Hindlimb muscle (tissue), 1 donor: ENCODE measurements at regions not wholly inside any gene's neighbourhood (a gene's known extent, or its start where the extent isn't known, plus 50 kb on each side); places are given as distances from the start of the nearest gene placed in this dataset.
"Not testable (repeated sequence)": the region's sequence is repeated elsewhere in the genome, so short reads cannot be mapped to it uniquely, and the experiment has no call there.

Experiments
- DNase-seq: peaks from one replicate; pipeline ENCODE4 v3.0.0-alpha.2; 2013

DNA sequence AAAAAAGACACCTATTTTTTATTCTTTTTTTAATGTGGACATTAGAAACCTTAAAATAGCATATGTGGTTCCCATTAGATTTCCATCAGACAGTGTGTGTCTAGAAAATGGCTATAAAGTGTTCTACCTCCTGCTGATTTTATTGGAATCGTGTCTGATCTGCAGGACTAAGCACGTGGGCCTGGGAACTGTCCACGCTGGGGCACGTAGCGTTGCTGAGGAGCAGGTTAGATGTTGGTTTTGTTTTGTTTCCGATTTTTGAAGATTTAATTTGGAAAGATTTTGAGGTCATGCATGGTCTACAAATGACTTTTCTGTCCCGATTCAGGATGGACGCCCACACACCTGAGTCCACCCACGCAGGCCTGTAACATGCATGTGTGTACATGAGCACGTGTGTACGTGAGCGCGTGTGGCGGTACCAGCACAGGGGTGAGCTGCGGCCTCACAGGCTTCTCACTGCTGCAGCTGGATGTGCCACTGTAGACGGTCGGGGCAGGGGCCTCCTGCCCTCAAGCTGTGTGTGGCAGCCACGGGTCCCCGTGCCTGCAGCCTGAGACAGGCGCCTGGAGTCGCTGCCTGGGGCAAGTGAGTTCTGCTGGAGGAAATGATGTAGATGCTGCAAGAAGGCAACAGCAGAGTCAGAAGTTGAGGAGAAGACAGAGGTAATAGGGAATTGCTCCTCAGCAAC, 99.7 kb upstream of the CTDP1 start:
- no peak for DNase-seq

DNA sequence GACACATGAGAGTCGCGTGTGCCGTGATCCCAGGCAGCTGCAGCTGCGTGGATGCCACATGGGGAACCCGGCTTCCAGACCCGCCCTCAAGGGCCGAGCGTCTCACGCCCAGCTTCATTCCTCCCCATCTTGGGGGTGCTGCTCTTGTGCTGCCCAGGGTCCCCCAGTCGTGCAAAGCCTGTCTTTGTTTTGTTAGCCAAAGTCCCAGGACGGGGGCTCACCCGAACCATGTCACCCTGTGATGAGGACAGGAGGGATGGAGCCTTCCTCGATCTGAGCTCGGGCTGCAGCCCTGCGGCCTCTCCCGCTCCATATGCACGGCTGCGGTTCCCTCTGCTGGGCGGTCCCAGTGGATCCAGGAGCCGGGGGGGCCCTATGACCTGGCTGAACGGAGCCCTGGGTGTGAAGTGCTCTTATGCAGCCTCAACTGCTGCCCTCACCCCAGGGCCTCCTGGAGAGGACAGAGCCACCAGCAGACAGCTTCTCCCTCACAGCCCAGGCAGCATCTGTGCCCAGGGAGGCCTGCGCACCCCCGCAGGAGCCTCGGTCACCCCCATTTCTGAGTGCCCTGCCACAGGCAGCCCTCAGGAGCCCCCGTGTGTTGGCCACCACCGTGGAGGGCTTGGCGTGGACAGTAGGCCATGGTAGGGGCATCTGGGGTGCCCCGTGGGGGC, 99.0 kb upstream of the CTDP1 start:
- no peak for DNase-seq

DNA sequence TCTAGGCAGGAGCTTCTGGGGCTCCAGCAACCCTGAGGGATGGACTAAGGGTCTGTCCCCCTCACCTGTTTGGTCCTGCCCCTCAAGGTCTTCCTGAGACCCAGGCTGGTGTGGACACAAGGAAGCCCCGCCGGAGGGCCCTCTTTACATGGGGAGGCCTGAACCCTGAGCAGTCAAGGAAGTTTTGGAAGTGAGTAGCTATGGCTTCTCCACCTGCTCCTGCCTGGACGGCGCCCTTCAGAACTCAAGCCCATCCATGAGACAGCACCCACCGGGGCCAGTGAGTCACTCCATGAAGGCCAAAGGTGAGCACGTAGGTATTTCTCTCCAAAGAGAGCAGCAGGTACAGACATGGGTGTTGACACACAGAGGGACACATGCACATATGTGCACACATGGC, 98.2 kb upstream of the CTDP1 start:
- DNase-seq, result no peak

DNA sequence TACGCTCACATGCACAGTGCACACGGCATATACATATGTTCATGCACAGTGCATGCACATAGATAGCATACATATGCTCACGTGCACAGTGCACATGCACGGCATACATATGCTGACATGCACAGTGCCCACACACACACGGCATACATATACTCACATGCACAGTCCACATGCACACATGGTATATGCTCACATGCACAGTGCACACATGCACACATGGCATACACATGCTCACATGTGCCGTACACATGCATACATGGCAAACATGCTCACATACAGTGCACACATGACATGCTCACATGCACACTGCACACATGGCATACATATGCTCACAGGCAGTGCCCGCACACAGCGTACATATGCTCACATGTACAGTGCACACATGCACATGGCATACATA, 97.7 kb upstream of the CTDP1 start:
- DNase-seq, result no peak

DNA sequence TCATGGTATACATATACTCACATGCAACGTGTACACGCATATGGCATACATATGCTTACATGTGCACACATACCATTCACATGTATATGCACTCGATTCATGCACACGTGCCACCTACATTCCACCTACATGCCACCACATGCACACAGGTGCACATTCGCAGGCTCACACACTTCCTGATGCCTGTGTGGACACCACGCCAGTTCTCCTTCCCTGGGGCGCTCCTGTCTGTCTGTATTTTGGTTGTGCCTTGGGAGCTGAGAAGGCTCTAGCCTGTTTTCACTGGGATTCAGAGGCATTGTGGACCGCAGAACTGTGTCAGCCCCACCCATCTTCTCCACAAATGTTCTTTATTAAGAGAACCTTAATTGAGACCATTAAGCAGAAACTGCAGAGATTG, 96.6 kb upstream of the CTDP1 start:
- DNase-seq, result no peak

DNA sequence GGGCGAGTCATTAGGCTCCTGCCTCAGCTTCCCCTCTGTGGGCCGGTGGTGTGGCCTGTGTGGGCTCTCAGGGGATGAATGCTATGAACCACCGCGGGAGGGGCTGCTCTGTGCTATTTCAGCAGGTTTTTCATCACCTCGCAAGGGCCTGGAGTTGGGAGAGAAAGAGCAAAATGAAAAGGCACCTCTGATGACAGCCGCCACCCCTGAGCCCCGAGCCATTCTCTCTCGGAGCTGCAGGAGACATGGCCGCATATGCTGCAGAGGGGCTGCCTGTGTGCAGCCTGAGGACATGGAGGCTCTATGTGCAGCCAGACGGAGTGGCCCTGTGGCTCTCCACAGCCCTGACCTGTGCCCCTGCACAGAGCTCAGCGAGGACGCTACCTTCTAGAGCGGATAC, 96.2 kb upstream of the CTDP1 start:
- no peak for DNase-seq

DNA sequence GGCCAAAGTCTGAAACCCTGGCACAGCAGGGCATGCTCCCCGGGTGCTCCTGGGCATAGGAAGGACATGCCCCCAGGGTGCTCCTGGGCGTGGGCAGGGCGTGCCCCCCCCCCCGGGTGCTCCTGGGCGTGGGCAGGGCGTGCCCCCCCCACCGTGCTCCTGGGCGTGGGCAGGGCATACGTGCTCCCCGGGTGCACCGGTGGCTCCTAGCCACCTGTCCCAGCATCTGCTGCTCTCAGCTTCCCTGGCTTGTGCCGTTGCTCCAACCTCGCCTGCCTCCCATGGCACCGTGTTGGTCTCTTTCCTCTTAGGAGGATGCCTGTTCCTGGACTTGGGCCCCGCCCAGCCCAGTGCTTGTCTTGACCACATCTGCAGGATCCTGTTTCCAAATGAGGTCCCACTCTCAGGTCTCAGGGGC, 95.6 kb upstream of the CTDP1 start:
- DNase-seq, result no peak

DNA sequence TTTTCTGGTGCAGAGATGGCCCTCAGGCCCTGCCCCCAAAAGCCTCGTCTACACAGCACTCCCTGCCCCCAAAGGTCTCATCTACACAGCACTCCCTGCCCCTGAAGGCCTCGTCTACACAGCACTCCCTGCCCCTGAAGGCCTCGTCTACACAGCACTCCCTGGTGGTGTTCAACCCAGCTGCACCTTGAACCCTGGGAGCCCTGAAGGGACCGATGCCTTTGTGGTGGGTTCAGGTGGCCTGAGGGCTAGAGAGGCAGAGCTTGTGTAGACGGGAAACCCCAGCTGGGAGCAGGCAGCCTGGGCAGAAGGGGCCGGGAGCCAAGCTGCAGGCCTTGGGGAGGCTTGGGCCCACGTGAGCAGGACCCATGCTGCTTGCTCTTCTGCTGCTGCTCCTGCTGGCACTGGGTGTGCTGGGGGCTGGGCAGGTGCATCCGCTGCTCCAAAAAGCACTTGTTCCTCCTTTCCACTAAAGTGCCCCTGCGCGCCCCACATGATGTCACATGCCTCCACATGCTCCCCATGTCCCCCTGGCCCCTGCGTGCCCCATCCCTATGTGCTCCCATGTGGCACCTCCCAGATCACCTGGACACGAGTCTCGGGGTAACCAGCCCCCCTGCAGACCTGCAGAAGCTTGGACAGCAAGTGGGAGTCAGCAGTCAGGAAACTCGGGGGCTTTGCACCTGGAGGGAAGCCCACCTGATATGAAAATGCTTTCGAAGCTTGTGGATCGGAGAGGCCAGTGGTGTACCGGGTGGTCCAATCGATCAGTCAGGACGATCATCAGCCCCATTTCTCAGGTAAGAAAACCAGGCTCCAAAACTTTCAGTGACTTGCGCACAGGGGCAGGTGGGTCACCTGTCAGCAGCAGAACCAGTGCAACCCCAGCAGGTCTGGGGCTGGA, 94.9 kb upstream of the CTDP1 start:
- no peak for DNase-seq

DNA sequence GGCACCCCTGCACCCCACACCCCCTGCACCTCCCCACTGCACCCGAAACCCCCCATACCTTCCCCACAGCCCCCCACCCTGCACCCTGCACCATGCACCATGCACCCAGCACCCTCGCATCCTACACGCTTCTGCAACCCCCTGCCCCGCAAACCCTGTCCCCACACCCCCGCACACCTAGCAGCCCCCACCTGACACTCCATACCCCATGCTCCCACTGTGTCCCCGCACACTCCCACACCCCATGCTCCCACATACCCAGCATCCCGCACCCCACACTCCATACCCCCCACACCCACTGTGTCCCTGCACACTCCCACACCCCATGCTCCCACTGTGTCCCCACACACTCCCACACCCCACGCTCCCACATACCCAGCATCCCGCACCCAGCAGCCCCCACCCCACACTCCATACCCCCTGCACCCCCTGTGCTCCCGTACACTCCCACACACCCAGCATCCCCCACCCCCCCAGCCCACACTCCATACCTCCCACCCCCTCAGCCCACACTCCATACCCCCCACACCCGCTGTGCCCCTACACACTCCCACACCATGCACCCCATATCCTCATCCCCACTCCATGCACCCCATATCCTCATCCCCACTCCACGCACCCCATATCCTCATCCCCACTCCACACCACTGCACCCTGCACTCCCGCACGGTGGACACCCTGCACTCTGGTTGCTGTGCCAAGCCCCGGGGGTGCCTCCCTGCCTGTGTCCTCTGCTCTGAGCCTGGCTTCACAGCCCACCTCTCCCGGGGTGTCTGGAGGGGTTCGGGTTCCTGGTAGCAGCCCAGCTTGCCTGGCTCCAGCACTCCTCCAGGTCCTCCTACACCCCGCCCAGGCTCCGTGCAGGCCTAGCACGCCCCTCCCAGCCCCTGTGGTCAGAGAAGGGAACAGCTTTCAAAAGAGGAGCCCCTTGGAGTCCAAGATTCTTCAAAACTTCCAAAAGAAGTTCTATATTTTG, 93.9 kb upstream of the CTDP1 start:
- DNase-seq, result no peak

DNA sequence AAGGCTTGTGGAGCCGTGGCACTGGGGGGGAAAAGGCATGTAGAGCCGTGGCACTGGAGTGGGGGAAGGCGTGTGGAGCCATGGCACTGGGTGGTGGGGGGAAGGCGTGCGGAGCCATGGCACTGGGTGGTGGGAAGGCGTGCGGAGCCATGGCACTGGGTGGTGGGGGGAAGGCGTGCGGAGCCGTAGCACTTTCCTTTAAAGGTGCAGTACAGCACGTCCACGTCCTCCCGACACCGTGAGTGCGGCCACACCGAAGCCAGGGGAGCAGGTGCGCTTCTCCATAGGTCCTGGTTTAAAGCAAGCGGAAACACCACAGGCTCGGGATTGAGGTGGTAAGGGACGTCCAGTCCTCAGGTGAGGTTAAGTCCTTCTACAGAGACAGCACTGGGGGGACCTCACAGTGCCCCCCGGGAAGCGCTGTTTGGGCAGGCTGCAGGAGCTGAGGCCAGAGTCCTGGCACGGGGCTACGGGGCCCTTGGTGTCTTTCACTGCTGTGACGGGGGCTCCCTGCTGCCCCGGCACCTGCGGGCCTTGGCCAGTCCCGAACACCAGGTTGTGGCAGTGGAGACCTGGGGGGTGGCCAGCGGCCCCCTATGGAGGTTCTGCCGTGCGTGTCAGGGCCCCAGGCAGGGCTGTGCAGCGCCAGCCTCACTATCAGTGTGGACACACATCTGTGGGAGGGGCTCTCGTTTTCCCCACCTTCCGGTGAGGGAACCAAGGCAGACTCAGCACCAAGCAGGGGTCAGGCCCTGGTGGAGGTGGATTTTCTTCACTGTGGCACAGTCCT, 93.0 kb upstream of the CTDP1 start:
- no peak for DNase-seq

DNA sequence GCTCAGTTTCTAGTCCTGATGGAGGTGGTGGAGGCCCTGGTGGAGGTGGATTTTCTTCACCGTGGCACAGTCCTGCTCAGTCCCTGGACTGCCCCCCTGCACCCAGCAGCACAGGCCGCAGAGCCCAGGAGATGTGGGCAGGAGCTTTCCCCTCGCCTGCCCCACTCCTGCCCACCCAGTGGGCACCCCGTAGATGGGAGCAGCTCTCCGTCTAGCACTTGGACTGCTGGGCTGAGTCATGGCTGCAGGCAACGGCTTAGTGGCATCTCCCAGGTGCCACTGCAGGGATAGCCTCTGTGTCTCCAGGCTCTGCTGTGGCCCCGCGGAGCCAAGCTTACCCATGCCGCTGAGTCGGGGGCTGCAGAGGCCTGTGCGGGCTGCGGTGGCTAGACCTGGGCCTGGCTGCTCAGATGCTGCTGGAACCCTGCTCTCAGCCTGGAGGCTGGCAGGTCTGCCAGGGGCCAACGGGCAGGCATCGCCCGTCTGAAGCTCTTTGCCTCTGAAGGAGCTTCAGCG, 92.3 kb upstream of the CTDP1 start:
- DNase-seq, result no peak

DNA sequence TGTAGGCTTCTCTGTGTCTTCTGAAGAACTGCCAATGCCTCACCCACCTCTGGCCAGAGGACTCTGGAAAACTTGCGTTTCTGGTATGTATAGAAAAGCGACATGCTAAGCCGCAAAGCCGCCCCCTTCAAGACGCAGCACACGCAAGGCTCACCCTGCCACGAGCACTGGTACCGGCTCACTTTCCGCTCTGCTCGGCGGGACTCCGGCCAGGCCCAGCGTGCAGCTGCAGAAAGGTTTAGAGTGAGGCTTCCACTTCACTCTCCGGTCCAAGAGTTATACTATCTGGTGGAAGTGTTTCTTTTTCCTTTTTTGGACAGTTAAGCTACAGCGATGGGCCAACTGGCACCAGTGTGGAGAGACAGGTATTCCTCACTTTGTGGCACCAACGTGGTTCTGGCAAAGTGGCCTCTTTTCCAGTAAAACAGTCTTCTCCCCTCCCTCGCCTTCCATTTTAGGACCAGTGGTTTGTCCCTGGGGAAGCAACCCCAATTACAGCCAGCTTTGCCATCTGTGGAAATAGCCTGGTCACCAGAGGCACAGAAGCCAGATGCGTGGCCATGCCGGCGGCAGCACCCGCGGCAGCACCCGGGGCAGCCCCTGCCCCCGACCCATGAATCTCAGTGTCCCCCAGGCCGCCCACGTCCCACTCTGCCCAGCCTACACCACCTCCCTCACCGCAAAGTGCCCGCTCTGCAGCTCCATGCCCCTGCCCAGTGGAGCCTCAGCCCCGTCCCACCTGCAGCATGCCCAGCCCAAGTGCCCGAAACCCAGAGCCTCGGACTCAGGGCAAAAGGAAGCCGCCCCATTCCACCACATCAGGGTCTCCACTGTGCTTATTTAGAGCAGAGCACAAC, 91.6 kb upstream of the CTDP1 start:
- DNase-seq, result no peak

DNA sequence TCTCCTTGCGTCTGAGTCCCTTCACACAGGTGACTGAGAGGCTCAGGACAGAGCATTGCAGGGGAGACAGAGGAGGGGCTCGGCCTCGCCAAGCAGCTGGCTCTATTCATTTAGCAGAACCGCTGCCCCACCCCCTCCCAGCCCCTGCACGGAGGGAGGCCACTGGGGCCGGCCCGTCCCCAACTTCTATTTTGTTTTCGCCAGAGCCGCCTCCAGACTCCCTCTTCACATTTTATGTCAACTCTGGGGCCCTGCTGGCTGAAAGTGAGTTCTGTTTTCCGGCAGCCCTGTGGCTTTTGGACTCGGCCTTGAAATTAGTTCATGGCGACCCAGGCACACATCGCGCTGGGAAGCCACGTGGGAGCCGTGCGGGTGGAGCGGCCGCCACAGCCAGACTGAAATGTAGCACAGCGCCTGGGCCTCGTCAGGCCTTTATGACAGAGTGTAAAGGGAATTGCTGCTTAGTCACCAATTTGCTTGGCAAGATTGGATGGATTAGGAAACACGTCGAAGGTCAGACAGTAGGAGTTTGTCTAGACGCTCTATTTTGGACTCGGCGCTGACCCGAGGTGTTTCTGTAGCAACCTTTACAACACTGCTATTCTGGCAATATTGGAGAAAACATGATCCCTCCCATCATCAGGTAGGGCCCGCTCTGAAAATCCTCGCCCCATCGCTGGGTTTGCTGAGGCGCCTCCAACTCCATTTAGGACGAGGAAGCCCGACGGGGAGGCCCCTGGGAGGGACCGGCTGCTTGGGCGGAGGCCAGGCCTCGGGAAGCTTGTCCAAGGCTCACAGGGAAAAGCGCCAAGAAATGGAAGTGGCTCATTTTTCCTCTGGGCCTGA, 90.7 kb upstream of the CTDP1 start:
- DNase-seq, result peak; percentile 83

DNA sequence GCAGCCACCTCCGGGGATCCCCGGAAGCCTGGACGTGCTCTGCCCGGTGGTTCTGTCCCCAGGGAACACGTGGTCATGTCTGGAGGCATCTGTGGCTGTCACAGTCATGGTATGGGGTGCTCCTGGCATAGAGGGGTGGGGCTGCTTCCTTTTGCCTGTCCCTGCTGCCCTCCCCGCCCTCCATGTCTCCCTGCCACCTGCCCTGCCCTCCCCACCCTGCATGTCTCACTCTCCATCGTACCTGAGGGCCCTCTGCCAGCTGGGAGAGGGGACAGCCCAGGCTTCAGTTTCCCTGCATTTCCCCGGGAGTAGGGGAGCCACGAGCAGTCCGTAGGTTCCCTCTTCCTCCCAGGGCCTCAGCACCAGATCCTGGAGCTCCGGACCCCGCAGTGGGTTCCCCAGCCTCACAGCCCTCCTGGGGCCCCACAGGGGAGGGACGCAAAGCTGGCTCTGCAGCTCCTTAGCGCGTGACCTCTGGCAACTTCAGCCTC, 90.0 kb upstream of the CTDP1 start:
- DNase-seq, result no peak

DNA sequence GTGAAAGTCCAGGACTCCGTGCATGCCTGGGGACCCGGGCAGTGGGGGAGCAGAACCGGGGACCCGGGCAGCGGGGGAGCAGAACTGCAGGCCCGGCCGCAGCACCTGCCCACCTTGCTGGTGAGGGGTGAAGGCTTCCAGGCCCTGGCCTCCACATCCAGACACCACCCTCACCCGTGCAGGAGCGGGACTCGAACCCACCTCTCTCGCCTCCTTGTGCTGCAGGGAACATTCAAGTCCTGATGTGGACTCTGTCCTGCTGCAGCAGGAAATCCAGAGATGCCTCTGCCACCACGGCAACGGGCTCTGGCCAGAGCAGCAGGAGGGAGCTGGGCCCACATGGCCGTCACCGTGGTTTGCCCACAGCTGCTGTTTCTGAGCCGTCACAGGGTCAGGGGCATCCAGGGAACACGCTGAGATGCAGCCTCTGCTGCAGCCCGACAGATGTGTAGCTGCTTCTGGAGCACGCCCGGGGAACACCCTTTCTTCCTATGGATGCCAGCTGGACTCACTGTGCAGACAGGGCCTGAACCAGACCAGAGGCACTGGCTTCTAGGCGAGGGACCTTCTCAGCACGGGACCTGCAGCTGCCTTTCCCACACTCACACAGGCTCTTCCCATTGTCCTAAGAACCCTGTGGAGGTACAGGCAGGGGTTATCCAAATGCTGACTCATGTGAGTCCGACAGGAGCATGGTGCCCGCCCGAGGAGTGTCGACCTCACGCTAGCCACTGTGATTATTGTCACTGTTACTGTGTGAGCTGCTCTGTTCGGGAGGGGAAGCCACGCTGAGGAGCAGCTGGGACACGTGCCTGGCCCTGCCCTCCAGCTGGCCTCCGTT, 89.2 kb upstream of the CTDP1 start:
- DNase-seq, result no peak

DNA sequence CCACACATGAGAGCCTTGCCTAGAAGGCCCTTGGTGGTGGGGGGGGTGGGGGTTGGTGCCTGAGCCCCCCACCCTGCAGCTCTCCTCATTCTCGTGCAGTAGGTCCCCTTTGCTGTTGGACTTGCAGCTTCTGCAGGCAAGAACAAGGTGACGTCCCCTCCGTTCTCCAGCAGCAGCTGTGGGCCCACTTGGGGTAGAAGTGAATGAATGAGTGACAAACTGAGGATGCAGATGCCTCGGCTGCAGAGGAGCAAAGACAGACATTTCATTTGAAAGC, 88.6 kb upstream of the CTDP1 start:
- DNase-seq, result no peak

DNA sequence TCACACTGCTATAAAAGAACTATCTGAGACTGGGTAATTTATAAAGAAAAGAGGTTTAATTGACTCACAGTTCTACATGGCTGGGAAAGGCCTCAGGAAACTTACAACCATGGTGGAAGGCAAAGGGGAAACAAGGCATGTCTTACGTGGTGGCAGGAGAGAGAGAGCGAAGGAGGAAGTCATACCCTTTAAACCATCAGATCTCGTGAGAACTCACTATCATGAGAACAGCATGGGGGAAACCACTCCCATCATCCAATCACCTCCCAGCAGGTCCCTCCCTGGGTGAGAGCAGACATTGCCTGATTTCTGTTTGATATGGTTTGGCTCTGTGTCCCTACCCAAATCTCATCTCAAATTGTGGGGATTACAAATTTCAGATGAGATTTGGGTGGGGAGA, 86.9 kb upstream of the CTDP1 start:
- not testable (repeated sequence) for DNase-seq

DNA sequence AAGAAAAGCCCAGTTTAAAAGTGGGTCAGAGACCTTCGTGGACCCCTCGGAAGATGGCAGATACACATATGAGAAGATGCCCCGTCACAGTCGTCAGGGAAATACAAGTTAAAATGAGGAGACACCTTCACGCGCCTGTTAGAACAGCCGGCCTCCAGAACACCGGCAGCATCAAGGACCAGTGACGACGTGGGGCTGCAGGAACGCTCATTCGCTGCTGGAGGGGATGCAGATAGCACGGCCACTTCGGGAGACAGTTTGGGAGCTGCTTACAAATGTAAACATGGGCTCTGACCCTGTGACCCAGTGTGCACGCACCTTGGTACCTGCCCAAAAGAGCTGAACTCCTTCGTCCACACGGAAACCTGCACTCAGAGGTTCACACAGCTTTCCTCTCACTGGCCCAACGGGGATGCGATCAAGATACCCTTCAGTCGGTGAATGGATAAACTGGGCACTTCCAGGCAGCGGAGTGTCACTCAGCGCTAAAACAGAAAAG, 83.7 kb upstream of the CTDP1 start:
- no peak for DNase-seq
